Epidermal melanocyte (primary cell): ENCODE measurements at regions not wholly inside any gene's neighbourhood (a gene's known extent, or its start where the extent isn't known, plus 50 kb on each side); places are given as distances from the start of the nearest gene placed in this dataset.

Source experiments
- DNase-seq: peaks from one replicate; pipeline ENCODE4 v3.0.0; 2011; ENCODE audit warnings: low spot score; ENCODE audit not compliant: insufficient read length

GRCh38 chr3:107904536-107905066 is 186.2 kb downstream of the CD47 start:
- DNase-seq = no peak

DNA sequence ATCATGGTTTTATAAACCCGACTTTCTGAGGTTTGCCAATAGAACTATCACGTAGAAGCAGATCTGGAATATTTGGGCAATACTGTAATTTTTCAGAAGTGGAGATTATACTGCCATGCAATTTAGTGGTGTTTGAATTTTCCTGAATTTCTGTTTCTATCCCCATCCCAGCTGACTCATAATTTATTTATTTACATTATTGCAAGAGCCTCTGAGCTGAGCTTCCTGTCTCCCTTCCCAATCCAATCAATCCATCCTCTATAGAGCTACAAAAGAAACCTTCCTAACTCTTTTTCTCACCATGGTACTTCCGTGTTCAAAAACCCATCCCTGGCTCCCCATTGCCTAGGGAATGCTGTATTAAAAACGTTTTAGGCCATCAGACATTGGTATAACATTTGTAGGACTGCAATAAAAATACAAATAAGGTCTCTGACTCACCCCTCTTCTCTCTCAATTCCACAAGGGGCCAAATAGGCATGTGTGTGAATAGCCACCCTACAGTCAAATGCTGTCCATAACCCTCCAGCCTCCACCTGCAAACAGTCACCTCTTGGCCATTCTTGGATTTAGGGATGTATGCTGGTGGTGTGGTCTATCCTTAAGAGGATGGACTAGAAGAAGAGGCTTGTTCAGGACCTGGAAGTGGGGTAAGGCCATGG is 190.7 kb downstream of the CD47 start:
- no peak for DNase-seq

GRCh38 chr3:107897471-107898061 is 193.3 kb downstream of the CD47 start:
- DNase-seq = no peak

DNA sequence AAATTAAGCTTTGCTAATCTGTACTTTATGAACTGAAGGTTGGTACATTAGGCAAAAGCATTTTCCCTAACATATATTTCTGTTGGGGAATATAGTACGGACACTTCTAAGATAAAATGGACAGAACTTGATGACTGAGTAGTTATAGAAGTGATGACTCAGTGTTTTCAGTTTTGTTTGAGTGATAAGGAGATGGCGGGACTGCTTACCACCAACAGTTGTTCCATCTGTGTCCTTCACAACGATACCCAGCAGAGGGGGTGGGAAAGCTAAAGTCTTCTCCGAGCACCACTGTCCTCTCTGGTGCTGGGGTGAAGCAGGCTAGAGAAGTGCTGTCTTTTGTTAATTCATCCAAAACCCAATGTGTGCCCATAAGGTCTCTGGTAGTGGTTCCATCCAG is 195.8 kb downstream of the CD47 start:
- no peak for DNase-seq

DNA sequence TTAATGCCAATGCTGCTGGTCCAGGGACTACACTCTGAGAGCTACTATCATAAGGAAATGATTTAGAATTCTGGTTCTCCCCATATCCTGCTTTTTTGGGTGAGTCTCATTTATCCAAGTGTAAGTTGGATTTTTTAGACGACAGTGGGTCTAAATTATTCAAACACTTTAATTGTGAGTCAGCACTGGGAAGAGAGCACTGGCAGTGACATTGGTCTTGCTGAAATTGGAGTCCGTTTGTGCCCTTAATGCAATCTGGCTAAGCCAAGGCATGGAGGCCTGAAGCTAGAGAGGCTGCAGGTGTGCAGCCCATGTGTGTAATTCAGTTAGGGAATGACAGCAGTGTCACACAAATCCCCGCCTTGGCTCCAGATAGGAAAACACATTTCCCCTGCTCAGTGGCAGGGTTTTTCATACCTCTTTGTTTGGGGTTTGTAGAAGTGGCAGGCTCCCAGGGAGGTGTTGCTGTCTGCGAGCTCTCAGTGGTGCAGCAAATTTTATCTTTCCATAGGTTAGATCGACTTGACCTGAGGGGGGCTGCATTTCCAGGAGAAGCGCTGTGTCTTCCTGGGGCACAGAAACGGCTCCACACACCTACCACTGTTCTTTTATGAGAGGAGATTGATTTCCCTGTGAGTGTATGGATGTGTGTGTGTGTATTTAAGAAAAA is 197.7 kb downstream of the CD47 start:
- no peak for DNase-seq

GRCh38 chr3:107884719-107885460 is 205.9 kb downstream of the CD47 start:
- DNase-seq = peak; percentile 39

GRCh38 chr3:107884028-107884427 is 206.8 kb downstream of the CD47 start:
- DNase-seq = no peak

- DNase-seq = no peak
Observed at GRCh38 chr3:107882881-107883280, 207.9 kb downstream of the CD47 start.

DNA sequence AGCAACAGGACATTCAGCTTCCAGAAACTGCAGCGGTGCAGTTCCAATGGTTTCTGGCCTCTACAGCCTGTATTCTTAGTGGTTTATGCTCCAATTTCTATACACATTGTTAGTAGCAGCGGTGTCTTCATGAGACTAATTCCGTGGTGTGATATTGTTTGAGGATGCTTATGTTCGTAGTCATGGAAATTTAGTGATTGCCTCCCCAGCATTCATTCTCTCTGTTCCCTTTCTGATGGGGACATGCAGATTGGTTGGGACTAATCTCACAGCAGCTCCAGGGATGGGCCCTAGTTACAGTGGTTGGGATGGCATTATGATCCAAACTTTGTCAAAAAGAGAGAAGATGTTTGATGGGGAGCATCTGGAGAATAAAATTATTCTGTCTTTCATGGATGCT is 208.6 kb downstream of the CD47 start:
- DNase-seq = no peak

- no peak for DNase-seq
Observed at GRCh38 chr3:107881509-107881908, 209.3 kb downstream of the CD47 start.

DNA sequence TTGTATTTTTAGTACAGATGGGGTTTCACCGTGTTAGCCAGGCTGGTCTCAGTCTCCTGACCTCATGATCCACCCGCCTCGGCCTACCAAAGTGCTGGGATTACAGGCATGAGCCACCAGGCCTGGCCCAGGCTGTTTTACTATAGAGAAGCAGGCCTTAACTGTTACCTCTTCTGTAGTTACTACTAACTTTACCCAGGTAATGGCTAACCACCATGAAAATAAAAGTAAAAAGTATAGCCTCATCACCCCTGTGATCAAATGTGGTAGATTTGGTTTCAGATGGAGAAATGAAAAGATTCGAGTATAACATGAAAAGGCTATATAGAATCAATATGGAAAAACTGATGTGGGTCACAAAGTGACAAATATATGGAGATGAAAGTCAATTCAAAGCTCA is 210.1 kb downstream of the CD47 start:
- DNase-seq = no peak

DNA sequence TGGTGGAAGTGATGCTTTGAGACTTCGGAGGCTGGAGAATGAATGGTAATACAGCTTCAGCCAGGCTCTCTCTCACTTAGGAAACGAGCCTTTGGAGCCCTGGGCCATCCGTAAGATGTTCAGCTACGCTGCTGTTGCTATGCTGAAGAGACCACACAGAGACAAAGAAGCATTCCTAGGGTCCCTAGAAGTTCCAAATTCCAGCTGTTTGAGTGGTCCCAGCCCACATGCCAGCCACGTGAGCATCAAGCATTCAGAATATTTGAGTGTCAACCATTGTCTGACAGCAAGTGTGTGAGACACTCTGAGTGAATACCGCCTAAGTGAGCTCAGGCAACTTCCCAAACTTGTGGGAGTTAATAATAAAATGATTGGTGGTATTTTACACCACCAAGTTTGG is 212.9 kb downstream of the CD47 start:
- DNase-seq = no peak

DNA sequence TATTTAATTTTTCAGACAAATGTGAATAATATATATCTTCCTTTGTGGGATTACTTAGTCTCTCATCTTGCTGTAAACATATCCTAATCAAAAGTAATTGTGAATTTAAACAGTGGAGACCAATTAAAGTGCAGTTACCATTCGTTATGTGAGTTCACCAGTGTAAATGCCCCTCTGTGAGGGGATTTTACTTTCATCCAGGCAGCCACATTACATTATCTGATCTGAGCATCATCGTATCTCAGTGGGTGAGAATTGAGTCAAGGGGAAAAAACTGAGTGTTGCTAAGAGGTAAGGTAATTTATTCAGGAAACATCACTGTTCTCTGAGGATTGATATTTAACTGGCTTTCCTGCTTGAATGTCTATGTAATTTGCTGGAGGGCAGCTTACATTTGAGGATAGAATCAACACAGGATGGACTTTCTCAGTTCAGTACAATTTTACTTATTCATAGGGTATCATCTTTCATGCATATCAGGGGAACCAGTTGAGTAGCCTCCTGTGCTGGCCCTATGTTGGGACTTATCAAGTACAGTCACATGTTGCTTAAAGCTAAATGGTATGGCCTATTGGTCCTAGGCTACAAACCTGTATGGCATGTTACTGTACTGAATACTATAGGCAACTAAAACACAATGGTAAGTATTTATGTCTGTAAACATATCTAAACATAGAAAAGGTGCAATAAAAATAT is 219.7 kb downstream of the CD47 start:
- DNase-seq = no peak

DNA sequence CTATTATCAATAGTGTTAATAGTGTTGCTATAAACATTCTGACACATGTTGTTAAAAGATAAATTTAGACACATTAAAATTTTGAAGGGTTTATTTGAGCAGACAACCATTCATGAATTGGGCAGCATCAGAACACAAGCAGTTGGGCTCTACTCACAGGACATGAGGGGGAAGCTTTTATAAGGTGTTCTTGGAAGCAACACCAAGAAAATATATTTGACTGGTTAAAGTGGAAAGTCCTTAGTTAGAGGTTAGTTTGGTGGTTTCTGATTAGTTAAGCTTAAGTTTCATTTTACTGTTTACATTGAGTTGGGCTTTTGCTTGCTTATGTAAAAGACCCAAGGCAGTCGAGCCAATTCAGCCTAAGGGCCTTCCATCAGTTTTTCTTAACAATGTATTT is 220.7 kb downstream of the CD47 start:
- no peak for DNase-seq

- no peak for DNase-seq
Observed at GRCh38 chr3:107868449-107868848, 222.4 kb downstream of the CD47 start.

- no peak for DNase-seq
Observed at GRCh38 chr3:107861904-107862303, 228.9 kb downstream of the CD47 start.

- DNase-seq = no peak
Observed at GRCh38 chr3:107861422-107861821, 229.4 kb downstream of the CD47 start.
